HG03354 (cell line): ENCODE measurements at regions not wholly inside any gene's neighbourhood (a gene's known extent, or its start where the extent isn't known, plus 50 kb on each side); places are given as distances from the start of the nearest gene placed in this dataset.
"Not testable (repeated sequence)": the region's sequence is repeated elsewhere in the genome, so short reads cannot be mapped to it uniquely, and the experiment has no call there.

Source experiments
- ATAC-seq: cut with Tn5 transposase; IDR thresholded peaks from one replicate; pipeline ENCODE4 v1.9.1; 2021; ENCODE audit warnings: mild to moderate bottlenecking; ENCODE audit not compliant: unreplicated experiment, poor library complexity, severe bottlenecking

GRCh38 chr1:143845193-143845592 is 126.6 kb downstream of the FAM72C start:
- not testable (repeated sequence) for ATAC-seq

- not testable (repeated sequence) for ATAC-seq
Observed at GRCh38 chr1:143842058-143842457, 129.7 kb downstream of the FAM72C start.

- ATAC-seq: not testable (repeated sequence)
Observed at GRCh38 chr1:143839182-143839581, 132.6 kb downstream of the FAM72C start.

GRCh38 chr1:143838598-143838929 is 133.2 kb downstream of the FAM72C start:
- ATAC-seq: not testable (repeated sequence)

- not testable (repeated sequence) for ATAC-seq
Observed at GRCh38 chr1:143837924-143838597, 133.7 kb downstream of the FAM72C start.

GRCh38 chr1:143833376-143833775 is 138.4 kb downstream of the FAM72C start:
- not testable (repeated sequence) for ATAC-seq

- ATAC-seq: not testable (repeated sequence)
Observed at GRCh38 chr1:143832379-143832716, 139.4 kb downstream of the FAM72C start.

- ATAC-seq: not testable (repeated sequence)
Observed at GRCh38 chr1:143831479-143832378, 140.1 kb downstream of the FAM72C start.

GRCh38 chr1:143826162-143826561 is 145.6 kb downstream of the FAM72C start:
- ATAC-seq: not testable (repeated sequence)

- not testable (repeated sequence) for ATAC-seq
Observed at GRCh38 chr1:143824266-143824665, 147.5 kb downstream of the FAM72C start.

- ATAC-seq: not testable (repeated sequence)
Observed at GRCh38 chr1:143820058-143820457, 151.7 kb downstream of the FAM72C start.

GRCh38 chr1:143816369-143816768 is 155.4 kb downstream of the FAM72C start:
- not testable (repeated sequence) for ATAC-seq

- not testable (repeated sequence) for ATAC-seq
Observed at GRCh38 chr1:143805374-143805773, 166.4 kb downstream of the FAM72C start.

- not testable (repeated sequence) for ATAC-seq
Observed at GRCh38 chr1:143804707-143805356, 167.0 kb downstream of the FAM72C start.

GRCh38 chr1:143803927-143804411 is 167.8 kb downstream of the FAM72C start:
- ATAC-seq: peak; percentile 57

GRCh38 chr1:143803095-143803494 is 168.7 kb downstream of the FAM72C start:
- ATAC-seq: peak; percentile 63

- peak; percentile 67 for ATAC-seq
Observed at GRCh38 chr1:143799568-143800187, 172.1 kb downstream of the FAM72C start.

GRCh38 chr1:143796369-143796768 is 175.4 kb downstream of the FAM72C start:
- ATAC-seq: not testable (repeated sequence)

- not testable (repeated sequence) for ATAC-seq
Observed at GRCh38 chr1:143792047-143792937, 179.5 kb downstream of the FAM72C start.
